NOMO-1 treated with DMSO at 0.1 percent for 48 hours (cell line): ENCODE measurements at regions not wholly inside any gene's neighbourhood (a gene's known extent, or its start where the extent isn't known, plus 50 kb on each side); places are given as distances from the start of the nearest gene placed in this dataset.
"Not testable (repeated sequence)": the region's sequence is repeated elsewhere in the genome, so short reads cannot be mapped to it uniquely, and the experiment has no call there.

Experiments used
- DNase-seq: peaks from one replicate; lab custom pipeline; 2025; ENCODE audit not compliant: unreplicated experiment; lab: John Stamatoyannopoulos, UW

- DNase-seq = not testable (repeated sequence)
Observed at GRCh38 chr5:148741766-148742165, 84.6 kb upstream of the ADRB2 start.

- DNase-seq = not testable (repeated sequence)
Observed at GRCh38 chr5:148744380-148744779, 82.0 kb upstream of the ADRB2 start.

GRCh38 chr5:148746826-148747535, 79.4 kb upstream of the ADRB2 start:
- DNase-seq = peak; percentile 90

- no peak for DNase-seq
Observed at GRCh38 chr5:148747536-148747906, 78.9 kb upstream of the ADRB2 start.

GRCh38 chr5:148748702-148749392, 77.6 kb upstream of the ADRB2 start:
- DNase-seq = peak; percentile 84

GRCh38 chr5:148750614-148751013, 75.8 kb upstream of the ADRB2 start:
- no peak for DNase-seq

GRCh38 chr5:148751025-148751424, 75.4 kb upstream of the ADRB2 start:
- peak; percentile 13 for DNase-seq

GRCh38 chr5:148752375-148752774, 74.0 kb upstream of the ADRB2 start:
- DNase-seq = not testable (repeated sequence)

- no peak for DNase-seq
Observed at GRCh38 chr5:148759101-148759500, 67.3 kb upstream of the ADRB2 start.

- peak; percentile 46 for DNase-seq
Observed at GRCh38 chr5:148760945-148761638, 65.3 kb upstream of the ADRB2 start.

- no peak for DNase-seq
Observed at GRCh38 chr5:148763996-148764395, 62.4 kb upstream of the ADRB2 start.

- DNase-seq = no peak
Observed at GRCh38 chr5:148765061-148765460, 61.4 kb upstream of the ADRB2 start.

GRCh38 chr5:148768806-148769415, 57.5 kb upstream of the ADRB2 start:
- DNase-seq = peak; percentile 66

GRCh38 chr5:148769941-148770340, 56.5 kb upstream of the ADRB2 start:
- no peak for DNase-seq

GRCh38 chr5:148774313-148774712, 52.1 kb upstream of the ADRB2 start:
- DNase-seq = no peak

GRCh38 chr5:148776261-148776660, 50.1 kb upstream of the ADRB2 start:
- no peak for DNase-seq
